Hepatocyte (in vitro differentiated cells): ENCODE measurements at regions not wholly inside any gene's neighbourhood (a gene's known extent, or its start where the extent isn't known, plus 50 kb on each side); places are given as distances from the start of the nearest gene placed in this dataset.

Experiments used
- CTCF ChIP-seq: fragments of 200-600 bp; sonication (generic); IDR thresholded peaks from 2 replicates; pipeline ENCODE4 v1.5.1; 2016; ENCODE audit warnings: antibody characterized with exemption, mild to moderate bottlenecking; ENCODE audit not compliant: poor library complexity
- EZH2phosphoT487 ChIP-seq: fragments of 200-600 bp; sonication (generic); IDR thresholded peaks from one replicate; pipeline ENCODE4 v1.6.1; 2018; ENCODE audit warnings: antibody characterized with exemption, mild to moderate bottlenecking, low read depth, moderate library complexity; ENCODE audit not compliant: unreplicated experiment, severe bottlenecking

DNA sequence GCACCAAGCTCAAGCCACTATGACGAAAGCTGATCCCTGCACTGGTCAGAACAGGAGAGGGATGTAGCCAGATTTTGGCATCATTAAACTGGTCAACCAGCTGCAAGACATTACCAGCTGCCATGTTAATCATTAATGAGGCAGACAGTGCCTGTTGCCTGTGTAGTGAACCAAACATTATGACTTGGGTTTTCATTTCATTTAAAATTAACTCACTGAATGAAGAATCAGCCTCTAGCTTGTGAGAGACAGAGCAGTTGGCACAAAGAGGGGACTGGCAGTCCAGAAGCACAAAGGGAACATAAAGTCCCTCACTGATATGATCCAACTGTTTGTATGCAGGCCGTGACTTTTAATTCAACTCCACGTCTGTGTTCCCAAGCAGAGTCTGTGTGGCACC is 318.9 kb downstream of the SEC16B start:
- TF ChIP-seq CTCF (no peak), EZH2phosphoT487 (no peak)
